NCI-H2107 (cell line): ENCODE measurements at regions not wholly inside any gene's neighbourhood (a gene's known extent, or its start where the extent isn't known, plus 50 kb on each side); places are given as distances from the start of the nearest gene placed in this dataset.

Experiments
- DNase-seq: peaks from one replicate; lab custom pipeline; 2025; lab: John Stamatoyannopoulos, UW

DNA sequence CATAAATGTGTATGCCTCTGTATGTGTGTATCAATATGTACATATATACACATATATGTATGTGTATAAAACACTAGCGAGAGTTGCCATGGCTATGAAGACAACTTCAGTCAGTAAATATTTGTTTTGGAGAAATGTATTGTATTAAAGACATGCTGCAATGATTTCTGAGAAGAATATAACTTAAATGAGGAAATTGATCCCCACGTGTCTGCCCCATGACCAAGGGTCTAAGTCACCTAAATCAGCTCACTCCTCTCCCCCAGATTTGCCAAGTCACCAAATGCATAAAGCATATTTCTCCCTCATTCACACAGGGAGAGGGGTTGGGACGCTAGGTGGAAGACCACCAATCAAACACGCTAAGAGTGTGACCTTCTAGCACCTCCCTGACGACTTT, 58.3 kb upstream of the LYST start:
- no peak for DNase-seq

DNA sequence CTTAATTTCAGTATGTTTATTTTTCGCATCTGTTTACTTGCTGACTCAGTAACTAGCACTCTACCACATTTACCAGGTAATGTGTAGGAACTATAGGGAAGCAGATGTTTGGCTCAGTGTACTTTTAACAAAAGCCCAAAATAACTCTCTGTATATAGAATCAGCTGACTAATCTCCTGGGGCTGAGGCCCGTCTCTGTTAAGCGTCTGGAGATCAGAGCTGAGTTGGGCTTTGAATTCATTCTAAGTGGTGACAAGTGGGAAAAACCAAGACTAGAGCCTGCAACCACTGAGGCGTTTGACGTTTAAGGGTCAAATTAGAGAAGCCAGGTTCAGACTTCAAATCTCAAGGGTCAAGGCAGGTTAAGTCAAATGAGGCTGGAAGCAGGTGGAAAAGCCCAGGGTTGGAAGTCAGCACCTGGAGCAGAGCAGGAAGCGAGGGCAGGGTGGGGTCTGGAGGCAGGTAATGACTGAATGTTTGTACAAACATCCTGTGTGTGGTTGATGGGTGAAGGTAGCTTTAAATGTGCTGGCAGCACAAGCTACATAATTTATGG, 56.8 kb upstream of the LYST start:
- DNase-seq, result peak; percentile 63

DNA sequence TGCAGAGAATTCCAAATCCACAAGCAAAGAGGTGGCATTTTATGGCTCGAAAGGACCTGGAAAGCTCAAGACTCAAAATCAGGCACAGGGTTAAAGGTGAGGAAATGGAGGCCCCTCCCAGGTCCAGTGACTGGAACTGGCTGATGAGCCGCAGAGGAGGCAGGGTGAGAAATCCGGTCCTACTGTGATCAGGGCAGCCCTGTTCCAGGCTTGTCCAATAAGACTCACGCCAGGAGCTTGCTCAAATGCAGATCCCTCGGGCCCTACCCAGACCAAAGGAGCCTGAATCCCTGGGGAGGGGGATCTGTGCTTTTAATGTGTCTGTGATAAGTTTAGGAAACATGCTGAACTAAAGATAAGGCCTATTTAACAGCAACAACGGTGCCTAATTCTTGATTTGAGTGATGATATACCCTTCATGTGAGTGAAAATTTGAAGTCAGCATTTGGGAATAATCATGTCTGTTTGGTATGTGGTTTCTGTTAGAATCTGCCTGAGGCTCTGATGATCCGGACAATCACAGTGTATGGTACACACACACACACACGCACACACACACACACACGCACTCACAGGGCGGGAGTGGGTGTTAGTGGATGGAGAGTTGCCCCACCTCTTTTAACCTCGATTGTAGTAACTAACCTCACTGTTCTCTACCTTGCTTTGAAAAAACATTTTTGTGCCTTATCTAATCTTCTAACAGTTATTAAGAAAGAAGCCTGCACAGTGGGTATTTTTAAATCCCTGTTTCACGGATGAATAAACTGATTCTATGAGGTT, 54.1 kb upstream of the LYST start:
- DNase-seq, result no peak

DNA sequence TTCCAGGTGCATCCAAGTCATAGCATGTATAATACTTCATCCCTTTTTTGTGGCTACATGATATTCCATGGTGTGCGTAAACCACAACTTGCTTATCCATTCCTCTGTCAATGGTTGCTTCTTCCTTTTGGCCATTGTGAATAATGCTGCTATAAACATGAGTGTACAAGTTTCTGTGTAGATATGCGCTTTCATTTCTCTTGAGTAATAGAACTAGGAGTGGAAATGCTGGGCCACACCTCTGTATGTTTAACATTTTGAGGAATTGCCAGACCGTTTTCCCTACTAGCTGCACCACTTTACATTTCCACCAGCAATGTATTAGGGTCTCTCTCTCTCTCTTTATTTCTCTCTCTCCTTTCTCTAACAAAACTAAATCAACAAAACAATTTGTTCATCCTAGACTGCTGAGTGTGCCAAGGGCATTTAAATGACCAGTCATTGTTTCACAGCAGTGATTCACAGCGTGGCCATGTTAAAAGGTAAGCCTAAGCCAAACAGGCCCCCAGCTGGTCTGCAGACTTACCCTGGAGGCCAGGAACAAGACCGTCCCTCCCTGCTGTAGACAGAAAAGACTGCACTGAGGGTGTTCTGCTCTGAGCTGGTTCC, 53.2 kb upstream of the LYST start:
- DNase-seq, result no peak

DNA sequence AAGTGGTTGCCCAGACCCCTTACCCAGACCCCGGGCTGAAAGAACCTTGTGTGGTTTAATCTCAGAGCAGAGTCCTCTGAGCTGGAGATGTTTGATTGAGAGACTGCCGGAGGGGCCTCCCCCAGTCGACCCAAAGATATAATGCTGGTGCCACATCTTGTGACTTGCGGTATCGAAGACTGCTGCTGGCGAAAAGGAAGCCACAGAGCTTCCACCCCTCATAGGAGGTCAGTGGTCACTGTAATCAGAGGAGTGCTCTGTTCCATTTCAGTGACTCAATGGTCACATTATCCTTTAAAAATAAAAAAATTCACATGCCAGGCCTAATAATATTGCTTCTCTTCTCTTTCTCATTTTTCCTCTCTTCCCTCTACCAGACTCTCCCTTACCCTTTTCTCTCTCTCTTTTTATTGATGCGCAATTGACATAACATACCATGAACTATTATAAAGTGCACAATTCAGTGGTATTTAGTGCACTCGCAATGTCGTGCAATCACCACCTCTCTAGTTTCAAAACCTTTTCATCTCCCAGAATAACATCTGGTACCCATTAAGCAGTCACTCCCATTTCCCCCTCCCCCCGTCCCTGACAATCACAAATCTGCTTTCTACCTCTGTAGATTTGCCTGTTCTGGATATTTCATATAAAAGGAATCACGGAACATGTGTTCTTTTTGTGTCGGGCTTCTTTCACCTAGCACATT, 52.6 kb upstream of the LYST start:
- no peak for DNase-seq

DNA sequence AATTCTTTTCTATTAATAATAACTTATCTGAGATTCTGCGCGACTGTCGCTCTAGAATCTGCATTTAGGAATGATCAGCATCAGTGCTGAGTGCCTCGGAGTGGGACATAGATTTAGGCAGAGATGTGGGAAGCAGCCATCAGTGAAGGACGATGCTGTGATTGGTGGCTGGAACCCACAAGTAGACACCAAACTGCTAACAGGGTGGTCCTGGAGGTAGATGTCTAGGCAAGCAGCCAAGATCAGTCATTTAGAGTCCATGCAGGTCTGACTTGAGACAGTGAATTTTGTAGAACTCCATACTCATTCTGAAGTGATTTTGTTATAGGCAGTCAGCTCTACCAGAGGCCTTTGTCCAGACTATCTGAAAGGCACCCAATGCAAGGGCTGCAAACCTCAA, 51.8 kb upstream of the LYST start:
- no peak for DNase-seq

DNA sequence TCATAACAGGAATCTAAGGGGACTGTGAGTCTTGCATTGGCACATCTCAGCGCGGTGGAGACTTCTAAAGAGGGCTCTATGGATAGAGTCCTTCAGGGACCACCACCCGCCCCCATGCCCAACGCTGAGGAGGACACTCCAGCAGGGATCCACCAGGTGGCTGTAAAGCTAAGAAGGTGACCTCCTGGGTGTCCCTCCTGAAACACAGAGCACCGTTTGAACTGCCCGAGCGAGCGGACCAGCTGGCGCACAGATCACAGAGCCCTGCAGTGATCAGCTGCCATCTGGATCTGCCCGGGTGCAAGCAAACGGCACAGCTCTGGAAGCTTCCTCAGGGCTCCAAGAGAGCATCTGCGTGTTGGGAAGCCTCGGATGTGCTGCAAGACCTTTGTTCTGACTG, 51.3 kb upstream of the LYST start:
- no peak for DNase-seq

DNA sequence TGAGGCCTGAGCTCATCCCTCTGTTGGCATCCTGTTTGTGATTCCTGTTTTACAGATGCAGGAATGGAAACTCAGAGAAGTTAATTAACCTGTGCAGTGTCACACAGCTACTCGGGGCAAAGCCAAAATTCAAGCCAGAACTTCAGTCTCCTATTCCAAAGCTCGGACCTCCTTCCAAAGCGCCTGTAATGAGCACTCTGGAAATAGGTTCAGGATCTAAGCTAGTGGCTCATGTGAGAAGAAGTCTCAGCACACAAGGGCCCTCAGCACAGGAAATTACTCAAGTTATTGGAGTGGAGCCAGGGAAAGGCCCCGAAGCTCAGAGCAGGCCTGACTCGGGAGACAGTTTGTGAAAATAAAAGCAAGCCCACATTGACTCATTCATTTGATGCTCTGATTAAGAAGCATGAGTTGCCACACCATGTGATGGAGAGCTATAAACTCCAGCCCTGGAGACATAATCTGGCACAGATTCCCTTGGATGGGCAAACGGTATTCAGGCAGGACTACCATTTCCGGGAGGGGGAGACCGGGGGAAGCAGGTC, 50.6 kb upstream of the LYST start:
- peak; percentile 43 for DNase-seq
